SU-DHL-6 (cell line): ENCODE measurements at regions not wholly inside any gene's neighbourhood (a gene's known extent, or its start where the extent isn't known, plus 50 kb on each side); places are given as distances from the start of the nearest gene placed in this dataset.

Experiments
- CTCF ChIP-seq: fragments of 200-600 bp; sonication (generic); IDR thresholded peaks from one replicate; pipeline ENCODE4 v1.5.1; 2017; ENCODE audit warnings: antibody characterized with exemption, mild to moderate bottlenecking, low read length, moderate library complexity; ENCODE audit not compliant: insufficient read depth, poor library complexity, severe bottlenecking
- EZH2phosphoT487 ChIP-seq: fragments of 200-600 bp; sonication (generic), shearing (Covaris generic); conservative IDR thresholded peaks from 2 replicates; pipeline ENCODE4 v1.6.1; 2018; ENCODE audit warnings: mild to moderate bottlenecking, antibody characterized with exemption, low read length, moderate library complexity, mixed read lengths

GRCh38 chr2:164073101-164074074 lies 337.6 kb upstream of the FIGN start:
- no peak for TF ChIP-seq CTCF
- no peak for TF ChIP-seq EZH2phosphoT487
